ENCODE measurements at regions not wholly inside any gene's neighbourhood (a gene's known extent, or its start where the extent isn't known, plus 50 kb on each side); places are given as distances from the start of the nearest gene placed in this dataset.

GRCh38 chr9:86782831-86783230 lies 164.5 kb downstream of the GAS1 start:
- DNase-seq (ENCODE audit: low read depth), result no peak
- no peak for TF ChIP-seq CTCF (IDR thresholded peaks at IDR 0.05; ENCODE audit: control insufficient read depth, insufficient read depth, low read depth, low read length, missing control alignments)

GRCh38 chr9:86778761-86779160 lies 168.5 kb downstream of the GAS1 start:
- no peak for DNase-seq (ENCODE audit: low read depth)
- TF ChIP-seq CTCF (IDR thresholded peaks at IDR 0.05; ENCODE audit: control insufficient read depth, insufficient read depth, low read depth, low read length, missing control alignments), result no peak
- no peak overlapping the region for H3K4me3 ChIP-seq (ENCODE audit: control insufficient read depth, low read depth, low read length)

More at GRCh38 chr9:86782831-86783230, 164.5 kb downstream of the GAS1 start:
- no peak overlapping the region for H3K4me3 ChIP-seq (ENCODE audit: control insufficient read depth, low read depth, low read length)

- TF ChIP-seq CTCF (IDR thresholded peaks at IDR 0.05; ENCODE audit: control insufficient read depth, insufficient read depth, low read depth, low read length, missing control alignments), result no peak
- no peak for DNase-seq (ENCODE audit: low read depth)
Observed at GRCh38 chr9:86775718-86776117, 171.6 kb downstream of the GAS1 start.

GRCh38 chr9:86774116-86774515 lies 173.2 kb downstream of the GAS1 start:
- DNase-seq (ENCODE audit: low read depth), result no peak
- TF ChIP-seq CTCF (IDR thresholded peaks at IDR 0.05; ENCODE audit: control insufficient read depth, insufficient read depth, low read depth, low read length, missing control alignments), result no peak
- no peak overlapping the region for H3K4me3 ChIP-seq (ENCODE audit: control insufficient read depth, low read depth, low read length)

More at GRCh38 chr9:86775718-86776117, 171.6 kb downstream of the GAS1 start:
- no peak overlapping the region for H3K4me3 ChIP-seq (ENCODE audit: control insufficient read depth, low read depth, low read length)

GRCh38 chr9:86773422-86773945 lies 173.8 kb downstream of the GAS1 start:
- no peak for DNase-seq (ENCODE audit: low read depth)
- no peak overlapping the region for H3K4me3 ChIP-seq (ENCODE audit: control insufficient read depth, low read depth, low read length)
- no peak for TF ChIP-seq CTCF (IDR thresholded peaks at IDR 0.05; ENCODE audit: control insufficient read depth, insufficient read depth, low read depth, low read length, missing control alignments)

GRCh38 chr9:86772635-86772993 lies 174.7 kb downstream of the GAS1 start:
- no peak overlapping the region for H3K4me3 ChIP-seq (ENCODE audit: control insufficient read depth, low read depth, low read length)
- no peak for DNase-seq (ENCODE audit: low read depth)
- TF ChIP-seq CTCF (IDR thresholded peaks at IDR 0.05; ENCODE audit: control insufficient read depth, insufficient read depth, low read depth, low read length, missing control alignments), result no peak

Data from AG09309 (cell line).